IMR-90 (cell line): ENCODE measurements at regions not wholly inside any gene's neighbourhood (a gene's known extent, or its start where the extent isn't known, plus 50 kb on each side); places are given as distances from the start of the nearest gene placed in this dataset.

Experiments
- ATAC-seq: fragments of 200-7000 bp; cut with Tn5 transposase; 2 replicates; pipeline ENCODE4 v1.9.1; 2020; ENCODE audit warnings: low read depth, mild to moderate bottlenecking, moderate library complexity
- BruUV-seq: library from RNA; stranded (reverse); fragments of 400-500 nt; replicated peaks from 2 replicates; lab custom pipeline; 2021; lab: Mats Ljungman, UMichigan
- CTCF ChIA-PET: fragments of 300-600 bp; formaldehyde crosslinking; extraction: SDS; loops from one replicate; lab custom pipeline; 2021; ENCODE audit warnings: antibody characterized with exemption; lab: Yijun Ruan, JAX
- POLR2A ChIA-PET: fragments of 300-600 bp; sonication (Branson Sonifier 250); formaldehyde crosslinking; loops from one replicate; lab custom pipeline; 2022; ENCODE audit warnings: antibody characterized with exemption; ENCODE audit not compliant: unreplicated experiment; lab: Charles Lee
- DNase-seq: peaks from one replicate; pipeline ENCODE4 v3.0.0; 2013
- H2AFZ ChIP-seq: replicated peaks from 2 replicates; pipeline ENCODE3; 2013; ENCODE audit warnings: low read length, mild to moderate bottlenecking; ENCODE audit not compliant: poor library complexity
- H2AK5ac ChIP-seq: 2 replicates; pipeline ENCODE4 v1.6.1; 2013; ENCODE audit warnings: low read depth, low read length, inconsistent platforms
- H2AK9ac ChIP-seq: replicated peaks from 2 replicates; pipeline ENCODE3; 2013; ENCODE audit warnings: mild to moderate bottlenecking, low read depth, low read length, moderate library complexity; ENCODE audit not compliant: poor library complexity
- H2BK120ac ChIP-seq: 2 replicates; pipeline ENCODE4 v1.6.1; 2013; ENCODE audit warnings: low read depth, low read length, inconsistent platforms
- H2BK15ac ChIP-seq: 3 replicates; pipeline ENCODE4 v1.6.1; 2013; ENCODE audit warnings: low read depth, low read length, inconsistent platforms
- H2BK20ac ChIP-seq: 2 replicates; pipeline ENCODE4 v1.6.1; 2013; ENCODE audit warnings: low read depth, mild to moderate bottlenecking, inconsistent platforms, low read length, moderate library complexity
- H2BK5ac ChIP-seq: 2 replicates; pipeline ENCODE4 v1.6.1; 2013; ENCODE audit warnings: mild to moderate bottlenecking, low read depth, low read length, inconsistent platforms; ENCODE audit not compliant: poor library complexity, severe bottlenecking
- H3K14ac ChIP-seq: replicated peaks from 2 replicates; pipeline ENCODE4 v1.6.1; 2013; ENCODE audit warnings: low read depth, low read length, inconsistent platforms
- H3K18ac ChIP-seq: 2 replicates; pipeline ENCODE4 v1.6.1; 2013; ENCODE audit warnings: low read depth, low read length, control low read depth
- H3K23ac ChIP-seq: 2 replicates; pipeline ENCODE4 v1.6.1; 2013; ENCODE audit warnings: low read depth, low read length, inconsistent platforms
- H3K27ac ChIP-seq: 2 replicates; pipeline ENCODE4 v1.5.1; 2013; ENCODE audit warnings: mild to moderate bottlenecking, control low read depth, low read length; ENCODE audit not compliant: insufficient read depth
- H3K27me3 ChIP-seq: 2 replicates; pipeline ENCODE4 v1.6.1; 2013; ENCODE audit warnings: low read length; ENCODE audit not compliant: control insufficient read depth, insufficient read depth
- H3K36me3 ChIP-seq: 2 replicates; pipeline ENCODE4 v1.6.1; 2013; ENCODE audit warnings: low read length, mixed read lengths; ENCODE audit not compliant: control insufficient read depth, insufficient read depth
- H3K4ac ChIP-seq: 2 replicates; pipeline ENCODE4 v1.6.1; 2013; ENCODE audit warnings: low read depth, low read length, inconsistent platforms
- H3K4me1 ChIP-seq: 2 replicates; pipeline ENCODE4 v1.6.1; 2013; ENCODE audit warnings: low read length, mixed read lengths; ENCODE audit not compliant: control insufficient read depth, insufficient read depth
- H3K4me2 ChIP-seq: 2 replicates; pipeline ENCODE4 v1.6.1; 2013; ENCODE audit warnings: low read depth, mild to moderate bottlenecking, control low read depth, low read length, moderate library complexity
- H3K4me3 ChIP-seq: 2 replicates; pipeline ENCODE4 v1.5.1; 2013; ENCODE audit warnings: low read depth, mild to moderate bottlenecking, control low read depth, low read length, moderate library complexity; ENCODE audit not compliant: insufficient read depth
- H3K56ac ChIP-seq: 2 replicates; pipeline ENCODE4 v1.6.1; 2013; ENCODE audit warnings: low read length, inconsistent platforms; ENCODE audit not compliant: insufficient read depth; ENCODE audit errors: extremely low read depth
- H3K79me1 ChIP-seq, 2 experiments: 2 replicates each; pipeline ENCODE4 v1.6.1; 2013; ENCODE audit warnings: low read length in 2 of 2, inconsistent platforms in 1 of 2, low read depth in 1 of 2
- H3K9ac ChIP-seq: 2 replicates; pipeline ENCODE4 v1.6.1; 2013; ENCODE audit warnings: low read depth, low read length, control low read depth
- H3K9me1 ChIP-seq: 2 replicates; pipeline ENCODE4 v1.6.1; 2013; ENCODE audit warnings: low read length, inconsistent platforms; ENCODE audit not compliant: insufficient read depth
- H3K9me3 ChIP-seq: 2 replicates; pipeline ENCODE4 v1.6.1; 2013; ENCODE audit warnings: low read length; ENCODE audit not compliant: control insufficient read depth, insufficient read depth
- H4K20me1 ChIP-seq: 2 replicates; pipeline ENCODE4 v1.6.1; 2013; ENCODE audit warnings: low read length, inconsistent platforms; ENCODE audit not compliant: insufficient read depth
- H4K5ac ChIP-seq: 2 replicates; pipeline ENCODE4 v1.6.1; 2013; ENCODE audit warnings: mild to moderate bottlenecking, low read depth, low read length, control low read depth
- H4K8ac ChIP-seq, 2 experiments: 2 replicates each; pipeline ENCODE4 v1.6.1; 2013; ENCODE audit warnings: low read depth in 2 of 2, low read length in 2 of 2, control low read depth in 1 of 2, inconsistent platforms in 1 of 2
- H4K91ac ChIP-seq: 2 replicates; pipeline ENCODE4 v1.6.1; 2013; ENCODE audit warnings: low read depth, low read length, inconsistent platforms; ENCODE audit not compliant: insufficient read depth
- BHLHE40 ChIP-seq: fragments of 150-350 bp; IDR thresholded peaks from 2 replicates; pipeline ENCODE4 v1.6.1; 2016; ENCODE audit warnings: mild to moderate bottlenecking, low read depth, low read length
- CEBPB ChIP-seq: IDR thresholded peaks from 2 replicates; pipeline ENCODE4 v1.6.1; 2012; ENCODE audit warnings: low read depth, low read length, improper control_type of control experiment
- CHD1 ChIP-seq: IDR thresholded peaks from 2 replicates; pipeline ENCODE4 v1.6.1; 2012; ENCODE audit warnings: low read depth, low read length, improper control_type of control experiment
- CTCF ChIP-seq: conservative IDR thresholded peaks from 2 replicates; pipeline ENCODE4 v1.5.1; 2012; ENCODE audit warnings: mild to moderate bottlenecking, low read depth, low read length, improper control_type of control experiment
- ELK1 ChIP-seq: fragments of 150-350 bp; IDR thresholded peaks from 2 replicates; pipeline ENCODE4 v1.6.1; 2016; ENCODE audit warnings: low read depth, mild to moderate bottlenecking, low read length, moderate library complexity, borderline replicate concordance
- FOS ChIP-seq: fragments of 150-350 bp; IDR thresholded peaks from 2 replicates; pipeline ENCODE4 v1.6.1; 2016; ENCODE audit warnings: low read depth, low read length
- MAFK ChIP-seq: IDR thresholded peaks from 2 replicates; pipeline ENCODE4 v1.6.1; 2012; ENCODE audit warnings: low read depth, low read length, improper control_type of control experiment
- MAZ ChIP-seq: IDR thresholded peaks from 2 replicates; pipeline ENCODE4 v1.6.1; 2012; ENCODE audit warnings: low read depth, mild to moderate bottlenecking, low read length, improper control_type of control experiment, moderate library complexity, borderline replicate concordance
- MXI1 ChIP-seq: IDR thresholded peaks from 2 replicates; pipeline ENCODE4 v1.6.1; 2012; ENCODE audit warnings: low read depth, mild to moderate bottlenecking, low read length, moderate library complexity, borderline replicate concordance
- NFE2L2 ChIP-seq: fragments of 150-350 bp; IDR thresholded peaks from 2 replicates; pipeline ENCODE4 v1.6.1; 2016; ENCODE audit warnings: low read depth, mild to moderate bottlenecking, low read length
- POLR2A ChIP-seq: IDR thresholded peaks from 2 replicates; pipeline ENCODE4 v1.6.1; 2012; ENCODE audit warnings: mild to moderate bottlenecking, low read depth, low read length
- RAD21 ChIP-seq: IDR thresholded peaks from 2 replicates; pipeline ENCODE4 v1.6.1; 2012; ENCODE audit warnings: low read length, improper control_type of control experiment
- RCOR1 ChIP-seq: IDR thresholded peaks from 2 replicates; pipeline ENCODE4 v1.6.1; 2012; ENCODE audit warnings: mild to moderate bottlenecking, low read length, improper control_type of control experiment; ENCODE audit not compliant: insufficient replicate concordance
- RFX5 ChIP-seq: IDR thresholded peaks from 2 replicates; pipeline ENCODE4 v1.8.0; 2012; ENCODE audit warnings: low read depth, mild to moderate bottlenecking, low read length, moderate library complexity
- SMC3 ChIP-seq: fragments of 150-350 bp; IDR thresholded peaks from 2 replicates; pipeline ENCODE4 v1.6.1; 2016; ENCODE audit warnings: low read depth, mild to moderate bottlenecking, antibody characterized with exemption, low read length, moderate library complexity
- USF2 ChIP-seq: fragments of 150-350 bp; IDR thresholded peaks from 2 replicates; pipeline ENCODE4 v1.6.1; 2017; ENCODE audit warnings: mild to moderate bottlenecking, antibody characterized with exemption, low read length, low read depth
- WGBS, 2 experiments: methylation state at CpG; one replicate each; pipeline versions ENCODE4 v1.1.5 to v1.1.7; 2013; ENCODE audit warnings: missing lambda C conversion rate in 2 of 2; ENCODE audit not compliant: insufficient read length in 1 of 2; ENCODE audit errors: extremely low coverage in 2 of 2; 5-methylcytosine and 5-hydroxymethylcytosine counted together
- dilution Hi-C: fragments of 300-500 bp; cut with HindIII; formaldehyde crosslinking; loops from one replicate; pipeline ENCODE4 v1.14.3; 2018; ENCODE audit warnings: low sequenced_read_pairs; ENCODE audit not compliant: unreplicated experiment
- in situ Hi-C: fragments of 300-500 bp; cut with MboI; formaldehyde crosslinking; loops from 3 replicates; pipeline ENCODE4 v1.14.3; 2019; ENCODE audit warnings: low sequenced_read_pairs, inconsistent platforms, mixed read lengths
- intact Hi-C: fragments of 100-400 bp; cut with micrococcal nuclease; formaldehyde crosslinking; loops from 2 replicates; pipeline ENCODE4 v1.10.0; 2022

- peak overlapping the region; percentile 76 for H4K91ac ChIP-seq
- H3K14ac ChIP-seq, result no peak overlapping the region
- dilution Hi-C loops, result no loop called here
- no CpG with 5 or more reads among the region's 1 CpG for WGBS, 2 experiments
- H4K8ac ChIP-seq, result peak overlapping the region in 1 of 2 experiments; percentile 33; a peak in 2 of 4 replicates
- no peak overlapping the region for H3K4me2 ChIP-seq
- no peaks in the 10 kb centered on the region for H3K36me3 ChIP-seq
- no peak overlapping the region for H2AK5ac ChIP-seq
- H4K20me1 ChIP-seq, result no peaks in the 10 kb centered on the region
- peak overlapping the region; percentile 62 for H2BK20ac ChIP-seq
- H3K27ac ChIP-seq, result peak overlapping the region; percentile 4; the same call in 1 of the 2 replicates
- H3K9me1 ChIP-seq, result peaks cover 4% of the 10 kb centered on the region; the same call in 1 of the 2 replicates
- H3K4ac ChIP-seq, result peak overlapping the region; percentile 52
- in situ Hi-C loops, result no loop called here
- H2BK15ac ChIP-seq, result no peak overlapping the region
- peak; percentile 97 for DNase-seq
- TF ChIP-seq CTCF (no peak), MAFK (peak; percentile 43; the same call in 1 of the 2 replicates), ELK1 (no peak), CEBPB (peak; percentile 45; the same call in 1 of the 2 replicates), RCOR1 (peak; percentile 50), CHD1 (no peak), MAZ (no peak), MXI1 (no peak), BHLHE40 (no peak), FOS (peak; percentile 54; the same call in 1 of the 2 replicates), POLR2A (no peak), USF2 (no peak), SMC3 (no peak), RAD21 (no peak), NFE2L2 (no peak), RFX5 (no peak)
- ChIA-PET CTCF (no interaction called here), POLR2A (no interaction called here)
- no peak overlapping the region for H3K18ac ChIP-seq
- intact Hi-C loops, result no loop called here
- H2AK9ac ChIP-seq, result no peak overlapping the region
- peak overlapping the region; percentile 52; the same call in 1 of the 2 replicates for H2BK120ac ChIP-seq
- H3K56ac ChIP-seq, result no peak overlapping the region
- H3K9ac ChIP-seq, result no peak overlapping the region
- ATAC-seq, result peak; percentile 77
- H4K5ac ChIP-seq, result no peak overlapping the region
- BruUV-seq, result no TSS peak
- H2BK5ac ChIP-seq, result peak overlapping the region; percentile 81
- peak overlapping the region; percentile 38 for H2AFZ ChIP-seq
- H3K23ac ChIP-seq, result no peak overlapping the region
- no peaks in the 10 kb centered on the region for H3K79me1 ChIP-seq
- no peaks in the 10 kb centered on the region for H3K27me3 ChIP-seq
- H3K4me1 ChIP-seq, result peaks cover 6% of the 10 kb centered on the region; the same call in 1 of the 2 replicates
- H3K4me3 ChIP-seq, result no peak overlapping the region
- H3K9me3 ChIP-seq, result no peaks in the 10 kb centered on the region
Measured at GRCh38 chr11:87473174-87473573, 435.4 kb downstream of the TMEM135 start.
